ENCODE measurements at regions not wholly inside any gene's neighbourhood (a gene's known extent, or its start where the extent isn't known, plus 50 kb on each side); places are given as distances from the start of the nearest gene placed in this dataset.
A peak's percentile ranks its signal among the peaks of the same experiment; 100 is the strongest.

- TF ChIP-seq CTCF (IDR thresholded peaks at IDR 0.05): no peak
- no peak for TF ChIP-seq NR3C1 (CRISPR knock-in tag; conservative IDR thresholded peaks at IDR 0.05; ENCODE audit: low read depth)
- TF ChIP-seq ZNF671 (CRISPR knock-in tag; IDR thresholded peaks at IDR 0.05): no peak
Observed at GRCh38 chr19:31057476-31057875, 291.8 kb downstream of the TSHZ3 start (continued).

GRCh38 chr19:31055454-31055853, 293.8 kb downstream of the TSHZ3 start:
- Mint-ChIP-seq H3K36me3 (no peaks in the 10 kb centered on the region), H3K9me3 (peaks cover 10% of the 10 kb centered on the region), H3K4me1 (peaks cover 15% of the 10 kb centered on the region), H3K4me3 (no peak overlapping the region), H3K27me3 (ENCODE audit: low read depth) (no peaks in the 10 kb centered on the region), H3K27ac (no peak overlapping the region)
- TF ChIP-seq E2F4 (CRISPR knock-in tag; IDR thresholded peaks at IDR 0.05; ENCODE audit: borderline replicate concordance, low read depth) (no peak), ZNF396 (CRISPR knock-in tag; IDR thresholded peaks at IDR 0.05; ENCODE audit: borderline replicate concordance) (no peak), ZNF138 (CRISPR knock-in tag; conservative IDR thresholded peaks at IDR 0.05) (no peak), ATF1 (CRISPR knock-in tag; IDR thresholded peaks at IDR 0.05) (no peak), CREB1 (CRISPR knock-in tag; IDR thresholded peaks at IDR 0.05) (no peak)
- CTCF ChIA-PET: interaction anchor here (1.0 to 2.8 kb wide), 29 partner anchors 16 to 1168 kb away, joined by 3 to 37 read pairs (median 8); no protein-coding TSS in a partner anchor
- POLR2A ChIA-PET: interaction anchor here (0.6 kb wide), 1 partner anchor 1514 kb away, joined by 3 read pairs; no protein-coding TSS in a partner anchor
- no peak for ATAC-seq
- DNase-seq (ENCODE audit: low spot score): no peak

GRCh38 chr19:31054430-31054829, 294.8 kb downstream of the TSHZ3 start:
- POLR2A ChIA-PET: interaction anchor here (0.9 kb wide), 1 partner anchor 56 kb away, joined by 5 read pairs; no protein-coding TSS in a partner anchor
- peaks cover 5% of the 10 kb centered on the region for H3K9me3 Mint-ChIP-seq
- H3K27ac Mint-ChIP-seq: no peak overlapping the region
- H3K4me1 Mint-ChIP-seq: peaks cover 15% of the 10 kb centered on the region
- peak; percentile 79 for DNase-seq (ENCODE audit: low spot score)
- no peaks in the 10 kb centered on the region for H3K27me3 Mint-ChIP-seq (ENCODE audit: low read depth)
- CTCF ChIA-PET: interaction anchor here (0.6 to 2.8 kb wide), 114 partner anchors 9 to 1174 kb away, joined by 3 to 37 read pairs (median 4); partner anchors contain the start of gene TSHZ3
- peak; percentile 100 for ATAC-seq
- no peak overlapping the region for H3K4me3 Mint-ChIP-seq
- H3K36me3 Mint-ChIP-seq: no peaks in the 10 kb centered on the region
- TF ChIP-seq CTCF (IDR thresholded peaks at IDR 0.05) (peak; percentile 50), EMX1 (CRISPR knock-in tag; IDR thresholded peaks at IDR 0.05) (no peak)

- no peak for ATAC-seq
- POLR2A ChIA-PET: no interaction called here
- H3K4me3 Mint-ChIP-seq: no peak overlapping the region
- TF ChIP-seq ZNF425 (CRISPR knock-in tag; conservative IDR thresholded peaks at IDR 0.05): no peak
- TF ChIP-seq EMX1 (CRISPR knock-in tag; IDR thresholded peaks at IDR 0.05): no peak
- no peak for TF ChIP-seq PRDM15 (CRISPR knock-in tag; IDR thresholded peaks at IDR 0.05)
- no peak for TF ChIP-seq ZNF138 (CRISPR knock-in tag; conservative IDR thresholded peaks at IDR 0.05)
- no peak for TF ChIP-seq ZBTB43 (CRISPR knock-in tag; IDR thresholded peaks at IDR 0.05)
Observed at GRCh38 chr19:31049431-31049830, 299.8 kb downstream of the TSHZ3 start.

More at GRCh38 chr19:31049431-31049830, 299.8 kb downstream of the TSHZ3 start:
- H3K36me3 Mint-ChIP-seq: no peaks in the 10 kb centered on the region
- H3K4me1 Mint-ChIP-seq: no peaks in the 10 kb centered on the region
- H3K27ac Mint-ChIP-seq: no peak overlapping the region
- H3K9me3 Mint-ChIP-seq: peaks cover 4% of the 10 kb centered on the region; the same call in 1 of the 2 replicates
- CTCF ChIA-PET: no interaction called here
- no peaks in the 10 kb centered on the region for H3K27me3 Mint-ChIP-seq (ENCODE audit: low read depth)
- DNase-seq (ENCODE audit: low spot score): no peak
